NAMALWA (cell line): ENCODE measurements at regions not wholly inside any gene's neighbourhood (a gene's known extent, or its start where the extent isn't known, plus 50 kb on each side); places are given as distances from the start of the nearest gene placed in this dataset.
"Not testable (repeated sequence)": the region's sequence is repeated elsewhere in the genome, so short reads cannot be mapped to it uniquely, and the experiment has no call there.

Experiments
- DNase-seq: peaks from one replicate; pipeline ENCODE4 v3.0.0-alpha.2; 2015; ENCODE audit warnings: low spot score

DNA sequence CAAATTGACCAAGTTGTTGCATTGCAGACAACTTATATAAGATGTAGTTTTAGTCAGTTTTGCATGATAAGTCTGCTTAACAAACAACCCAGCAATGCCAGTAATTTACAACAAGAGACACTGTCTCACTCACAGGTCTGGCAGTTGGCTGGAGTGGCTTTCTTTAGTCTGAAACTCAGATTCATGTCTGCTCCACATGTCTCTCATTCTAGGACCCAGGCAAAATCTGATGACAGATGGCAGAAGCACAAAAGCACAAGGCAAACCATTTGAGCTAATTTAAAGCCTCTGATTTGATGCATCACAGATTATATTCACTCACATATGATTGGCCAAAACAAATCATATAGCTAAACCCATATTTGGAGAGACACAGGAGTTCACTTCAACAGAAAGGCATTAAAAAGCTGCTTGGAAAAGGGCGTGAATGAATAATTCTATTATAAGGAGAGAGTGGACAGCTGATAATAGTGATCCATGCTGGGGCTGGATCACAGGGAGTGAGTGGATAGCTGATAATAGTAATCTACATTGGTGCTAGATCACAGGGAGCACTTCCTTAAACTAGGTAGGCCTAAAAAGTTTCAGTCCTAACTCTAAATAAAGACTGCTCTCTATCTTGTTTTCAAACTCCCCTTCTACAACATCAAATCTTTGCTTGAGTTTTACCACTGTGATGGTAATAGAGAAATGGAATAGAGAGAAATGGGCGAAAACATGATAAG is 593.2 kb upstream of the ZNF804A start:
- DNase-seq, result no peak

DNA sequence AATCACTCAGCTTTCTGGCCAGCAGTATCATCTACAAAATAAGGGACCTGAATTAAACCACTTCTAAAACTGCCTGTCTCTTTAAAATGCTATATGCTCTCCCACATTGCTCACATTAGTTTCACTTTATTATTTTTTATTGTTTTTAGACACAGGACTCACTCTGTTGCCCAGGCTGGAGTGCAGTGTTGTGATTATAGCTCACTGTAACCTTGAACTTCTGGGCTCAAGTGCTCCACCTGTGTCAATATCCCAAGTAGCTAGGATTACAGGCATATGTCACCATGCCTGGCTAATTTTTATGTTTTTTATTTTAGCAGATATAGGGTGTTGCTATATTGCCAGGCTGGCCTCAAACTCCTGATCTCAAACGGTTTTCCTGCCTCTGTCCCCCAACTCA is 591.3 kb upstream of the ZNF804A start:
- DNase-seq, result no peak

GRCh38 chr2:184026961-184027360 is 571.4 kb upstream of the ZNF804A start:
- no peak for DNase-seq

GRCh38 chr2:184030245-184030644 is 568.1 kb upstream of the ZNF804A start:
- no peak for DNase-seq

- no peak for DNase-seq
Measured at GRCh38 chr2:184030989-184031388, 567.3 kb upstream of the ZNF804A start.

DNA sequence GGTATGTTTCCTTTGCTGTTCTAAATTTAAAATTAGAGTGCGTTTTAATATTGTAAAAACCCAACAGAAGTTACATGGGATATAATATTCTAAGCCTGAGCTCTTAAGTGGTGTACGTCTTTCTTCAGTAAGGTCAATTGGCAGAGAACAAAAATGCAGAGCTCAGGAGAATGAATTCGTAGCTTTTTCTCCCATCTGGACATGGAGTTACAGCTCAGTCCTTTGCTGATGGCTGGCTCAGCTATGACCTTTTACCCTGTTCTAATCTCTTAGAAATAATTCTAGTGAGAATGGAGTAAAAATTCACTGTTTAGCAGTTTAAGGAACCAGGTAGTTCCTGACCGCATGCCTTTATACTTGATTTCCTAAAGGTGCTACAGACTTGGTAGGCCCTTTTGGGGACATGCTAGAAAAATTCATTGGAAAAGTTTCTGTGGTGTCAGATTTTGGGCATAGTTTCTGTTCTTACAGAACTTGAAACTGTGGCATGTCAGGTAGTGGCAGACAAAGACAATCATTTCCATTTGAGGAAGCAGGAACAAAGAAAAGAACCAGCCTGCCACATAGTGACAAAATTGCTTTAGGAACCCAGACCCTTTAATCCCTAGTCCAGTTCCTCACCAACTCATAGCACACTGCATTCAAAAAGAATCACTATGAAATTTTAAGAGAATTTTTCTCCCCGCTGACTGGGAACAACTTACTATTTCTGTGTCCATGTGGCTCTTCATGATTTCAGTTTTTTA is 566.8 kb upstream of the ZNF804A start:
- DNase-seq, result no peak

DNA sequence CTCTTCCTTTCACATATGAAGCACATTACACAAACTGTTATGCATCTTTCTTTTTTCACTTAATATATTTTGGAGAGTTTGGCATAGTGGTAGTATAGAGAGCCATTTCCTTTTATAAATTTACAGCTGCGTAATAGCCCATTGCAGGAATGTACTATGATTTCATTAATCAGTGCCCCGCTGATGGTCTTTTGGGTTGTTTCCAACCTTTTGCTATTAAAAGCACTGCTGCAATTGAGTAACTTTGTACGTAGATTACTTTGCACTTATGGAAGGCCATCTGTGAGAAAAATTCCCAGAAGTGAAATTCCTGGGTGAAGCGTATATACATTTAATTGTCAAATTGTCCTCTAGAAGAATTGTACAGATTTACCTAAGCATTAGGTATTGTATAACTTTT is 565.3 kb upstream of the ZNF804A start:
- DNase-seq, result no peak

DNA sequence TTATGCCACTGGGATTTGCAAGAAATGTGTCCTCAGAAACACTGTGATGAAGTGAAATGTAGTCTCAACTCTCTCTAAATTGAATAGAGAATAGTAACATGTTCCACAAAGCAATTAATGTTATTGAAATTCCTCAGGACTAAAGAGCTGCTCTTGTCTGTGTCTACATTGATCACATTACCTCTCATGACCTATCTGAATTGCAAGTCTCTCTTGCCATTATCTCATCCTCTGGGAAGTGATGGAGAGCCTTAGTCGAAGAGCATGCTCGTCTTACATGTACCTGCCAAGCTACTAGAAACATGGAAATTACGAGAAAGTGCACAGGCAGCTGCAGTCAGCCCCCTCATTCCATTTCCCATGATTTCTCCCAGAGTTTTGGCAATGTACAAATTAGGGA is 561.1 kb upstream of the ZNF804A start:
- DNase-seq, result no peak

- no peak for DNase-seq
Measured at GRCh38 chr2:184039493-184039892, 558.8 kb upstream of the ZNF804A start.

- DNase-seq, result no peak
Measured at GRCh38 chr2:184040230-184040629, 558.1 kb upstream of the ZNF804A start.

- DNase-seq, result no peak
Measured at GRCh38 chr2:184041077-184041476, 557.3 kb upstream of the ZNF804A start.

- no peak for DNase-seq
Measured at GRCh38 chr2:184041777-184042176, 556.6 kb upstream of the ZNF804A start.

DNA sequence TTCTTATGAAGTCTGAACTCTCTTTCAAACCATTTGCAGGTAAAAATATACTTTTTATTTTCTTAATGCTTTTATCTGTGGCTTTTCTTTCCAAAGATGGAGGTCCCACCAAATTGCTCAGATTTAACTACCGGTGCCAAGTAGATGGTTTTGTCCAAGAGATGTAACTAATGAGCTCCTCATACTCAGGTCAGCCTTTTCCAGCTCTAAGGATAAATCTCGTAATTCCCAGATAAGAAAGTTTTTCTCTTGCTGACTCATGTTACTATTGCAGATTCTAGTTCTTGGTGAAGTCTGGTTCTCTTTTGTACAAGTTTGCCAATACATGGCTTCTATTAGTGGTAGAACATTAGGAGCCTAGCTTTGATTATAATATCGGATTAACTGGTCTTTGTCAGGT is 550.8 kb upstream of the ZNF804A start:
- no peak for DNase-seq

- no peak for DNase-seq
Measured at GRCh38 chr2:184049566-184049965, 548.8 kb upstream of the ZNF804A start.

- DNase-seq, result no peak
Measured at GRCh38 chr2:184053326-184053725, 545.0 kb upstream of the ZNF804A start.

DNA sequence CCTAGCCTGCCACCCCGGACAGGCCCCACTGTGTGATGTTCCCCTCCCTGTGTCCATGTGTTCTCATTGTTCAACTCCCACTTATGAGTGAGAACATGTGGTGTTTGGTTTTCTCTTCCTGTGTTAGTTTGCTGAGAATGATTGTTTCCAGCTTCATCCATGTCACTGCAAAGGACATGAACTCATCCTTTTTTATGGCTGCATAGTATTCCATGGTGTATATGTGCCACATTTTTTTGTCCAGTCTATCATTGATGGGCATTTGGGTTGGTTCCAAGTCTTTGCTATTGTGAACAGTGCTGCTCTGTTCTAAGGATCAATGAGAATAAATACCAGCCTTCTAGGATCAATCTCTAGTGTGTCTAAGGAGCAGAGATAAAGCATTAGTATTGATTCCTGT is 543.9 kb upstream of the ZNF804A start:
- DNase-seq, result not testable (repeated sequence)

DNA sequence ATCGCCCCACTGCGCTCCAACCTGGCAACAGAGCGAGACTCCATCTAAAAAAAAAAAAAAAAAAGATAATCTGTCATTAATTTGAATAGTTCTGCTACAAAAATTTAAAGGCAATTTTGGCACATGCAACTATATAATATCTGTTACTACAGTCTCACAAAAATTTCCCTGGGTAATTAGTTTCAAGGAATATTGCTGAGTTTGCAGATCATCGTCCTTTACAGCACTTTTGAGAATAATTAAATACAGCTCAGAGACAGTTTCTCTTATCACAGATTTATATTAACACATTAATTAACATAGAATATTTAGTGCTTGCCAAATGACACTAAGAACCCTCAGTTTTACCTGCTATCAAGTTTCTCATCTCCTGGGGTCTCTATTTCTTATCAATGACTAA is 540.4 kb upstream of the ZNF804A start:
- no peak for DNase-seq

- DNase-seq, result not testable (repeated sequence)
Measured at GRCh38 chr2:184060268-184060667, 538.1 kb upstream of the ZNF804A start.

GRCh38 chr2:184067502-184067901 is 530.8 kb upstream of the ZNF804A start:
- peak; percentile 26 for DNase-seq

- DNase-seq, result no peak
Measured at GRCh38 chr2:184072470-184072869, 525.9 kb upstream of the ZNF804A start.

GRCh38 chr2:184078496-184078895 is 519.8 kb upstream of the ZNF804A start:
- DNase-seq, result no peak

GRCh38 chr2:184091456-184091855 is 506.9 kb upstream of the ZNF804A start:
- DNase-seq, result no peak

GRCh38 chr2:184113696-184114403 is 484.5 kb upstream of the ZNF804A start:
- no peak for DNase-seq
